ENCODE measurements at regions not wholly inside any gene's neighbourhood (a gene's known extent, or its start where the extent isn't known, plus 50 kb on each side); places are given as distances from the start of the nearest gene placed in this dataset.

- no peaks in the 10 kb centered on the region for H3K9me3 ChIP-seq
- in situ Hi-C loops (cut with MboI; ENCODE audit: low pct_ligation_motif_present in 1 of 4, low pct_unique_long_range_greater_than_20kb in 1 of 4, low sequenced_read_pairs in 3 of 4) (no loop called here), intact Hi-C loops (cut with DNase I; ENCODE audit: low total_unique reads) (no loop called here)
- no peaks in the 10 kb centered on the region for H3K4me1 ChIP-seq
- H3K36me3 ChIP-seq = no peaks in the 10 kb centered on the region
- TF ChIP-seq POLR2AphosphoS5 (IDR thresholded peaks at IDR 0.05) (no peak), POLR2A (IDR thresholded peaks at IDR 0.05) (no peak), EP300 (IDR thresholded peaks at IDR 0.05; ENCODE audit: low read depth) (no peak), CTCF (IDR thresholded peaks at IDR 0.05) (no peak)
- 88 to 100% methylated on average over 1 of the region's 1 CpG for WGBS, 2 donors (ENCODE audit: low coverage in 1 of 2)
- no peaks in the 10 kb centered on the region for H3K27me3 ChIP-seq
- H3K27ac ChIP-seq = no peak overlapping the region
- no peak overlapping the region for H3K4me3 ChIP-seq
- no peak for DNase-seq
Measured at GRCh38 chr3:15884132-15884531, 86.4 kb upstream of the ANKRD28 start.

- in situ Hi-C loops (cut with MboI; ENCODE audit: low pct_ligation_motif_present in 1 of 4, low pct_unique_long_range_greater_than_20kb in 1 of 4, low sequenced_read_pairs in 3 of 4) (no loop called here), intact Hi-C loops (cut with DNase I; ENCODE audit: low total_unique reads) (no loop called here)
- DNase-seq = no peak
- Histone ChIP-seq H3K27me3 (no peaks in the 10 kb centered on the region), H3K9me3 (no peaks in the 10 kb centered on the region), H3K4me3 (no peak overlapping the region), H3K36me3 (no peaks in the 10 kb centered on the region), H3K4me1 (no peaks in the 10 kb centered on the region), H3K27ac (no peak overlapping the region)
- TF ChIP-seq POLR2A (IDR thresholded peaks at IDR 0.05) = no peak
- TF ChIP-seq CTCF (IDR thresholded peaks at IDR 0.05) = no peak
- TF ChIP-seq EP300 (IDR thresholded peaks at IDR 0.05; ENCODE audit: low read depth) = no peak
- TF ChIP-seq POLR2AphosphoS5 (IDR thresholded peaks at IDR 0.05) = no peak
Measured at GRCh38 chr3:15886521-15886920, 88.7 kb upstream of the ANKRD28 start.

GRCh38 chr3:15887261-15887660 is 89.5 kb upstream of the ANKRD28 start:
- H3K27ac ChIP-seq = no peak overlapping the region
- H3K27me3 ChIP-seq = no peaks in the 10 kb centered on the region
- H3K4me3 ChIP-seq = no peak overlapping the region
- no peaks in the 10 kb centered on the region for H3K9me3 ChIP-seq
- in situ Hi-C loops (cut with MboI; ENCODE audit: low pct_ligation_motif_present in 1 of 4, low pct_unique_long_range_greater_than_20kb in 1 of 4, low sequenced_read_pairs in 3 of 4) (no loop called here), intact Hi-C loops (cut with DNase I; ENCODE audit: low total_unique reads) (no loop called here)
- no peaks in the 10 kb centered on the region for H3K36me3 ChIP-seq
- TF ChIP-seq EP300 (IDR thresholded peaks at IDR 0.05; ENCODE audit: low read depth) (no peak), POLR2AphosphoS5 (IDR thresholded peaks at IDR 0.05) (no peak), POLR2A (IDR thresholded peaks at IDR 0.05) (no peak), CTCF (IDR thresholded peaks at IDR 0.05) (no peak)
- no peak for DNase-seq
- H3K4me1 ChIP-seq = no peaks in the 10 kb centered on the region

- intact Hi-C loops (cut with DNase I; ENCODE audit: low total_unique reads) (no loop called here), in situ Hi-C loops (cut with MboI; ENCODE audit: low pct_ligation_motif_present in 1 of 4, low pct_unique_long_range_greater_than_20kb in 1 of 4, low sequenced_read_pairs in 3 of 4) (no loop called here)
- Histone ChIP-seq H3K36me3 (no peaks in the 10 kb centered on the region), H3K4me3 (no peak overlapping the region), H3K9me3 (no peaks in the 10 kb centered on the region), H3K27ac (no peak overlapping the region), H3K27me3 (no peaks in the 10 kb centered on the region), H3K4me1 (no peaks in the 10 kb centered on the region)
- TF ChIP-seq EP300 (IDR thresholded peaks at IDR 0.05; ENCODE audit: low read depth) (no peak), POLR2A (IDR thresholded peaks at IDR 0.05) (no peak), CTCF (IDR thresholded peaks at IDR 0.05) (no peak), POLR2AphosphoS5 (IDR thresholded peaks at IDR 0.05) (no peak)
- DNase-seq = no peak
Measured at GRCh38 chr3:15889936-15890335, 92.2 kb upstream of the ANKRD28 start.

All from transverse colon (tissue), 4 donors.